Astrocyte (in vitro differentiated cells and primary cell): ENCODE measurements at regions not wholly inside any gene's neighbourhood (a gene's known extent, or its start where the extent isn't known, plus 50 kb on each side); places are given as distances from the start of the nearest gene placed in this dataset.

Source experiments
- EZH2 ChIP-seq: IDR thresholded peaks from 2 replicates; pipeline ENCODE4 v1.6.1; 2012; ENCODE audit warnings: mild to moderate bottlenecking, low read length, inconsistent platforms; ENCODE audit not compliant: insufficient read depth
- TF ChIP-seq, protein P1 (sequence below): IDR thresholded peaks from 2 replicates; pipeline ENCODE4 v1.5.1; 2011; ENCODE audit warnings: low read depth, mild to moderate bottlenecking, inconsistent platforms, low read length, moderate library complexity; ENCODE audit not compliant: insufficient read depth

DNA sequence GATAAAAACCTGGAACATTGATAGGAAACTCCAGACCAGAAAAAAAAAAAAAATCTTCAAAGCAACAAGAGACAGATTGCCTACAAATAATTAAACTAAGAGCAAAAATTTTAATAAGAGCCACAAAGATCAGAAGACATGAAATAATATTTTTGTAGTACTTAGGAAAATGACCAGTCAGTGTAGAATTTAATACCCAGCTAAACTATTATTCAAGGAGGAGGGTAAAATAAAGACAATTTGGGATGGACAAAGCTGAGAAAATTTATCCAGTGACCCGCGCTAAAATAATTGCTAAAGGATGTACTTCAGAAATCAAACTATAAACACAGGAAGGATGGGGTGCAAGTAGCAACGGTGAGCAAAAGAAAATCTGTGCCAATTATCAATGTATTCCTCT, 133.2 kb downstream of the AQP9 start:
- TF ChIP-seq EZH2, result no peak
- TF ChIP-seq, protein P1, sequence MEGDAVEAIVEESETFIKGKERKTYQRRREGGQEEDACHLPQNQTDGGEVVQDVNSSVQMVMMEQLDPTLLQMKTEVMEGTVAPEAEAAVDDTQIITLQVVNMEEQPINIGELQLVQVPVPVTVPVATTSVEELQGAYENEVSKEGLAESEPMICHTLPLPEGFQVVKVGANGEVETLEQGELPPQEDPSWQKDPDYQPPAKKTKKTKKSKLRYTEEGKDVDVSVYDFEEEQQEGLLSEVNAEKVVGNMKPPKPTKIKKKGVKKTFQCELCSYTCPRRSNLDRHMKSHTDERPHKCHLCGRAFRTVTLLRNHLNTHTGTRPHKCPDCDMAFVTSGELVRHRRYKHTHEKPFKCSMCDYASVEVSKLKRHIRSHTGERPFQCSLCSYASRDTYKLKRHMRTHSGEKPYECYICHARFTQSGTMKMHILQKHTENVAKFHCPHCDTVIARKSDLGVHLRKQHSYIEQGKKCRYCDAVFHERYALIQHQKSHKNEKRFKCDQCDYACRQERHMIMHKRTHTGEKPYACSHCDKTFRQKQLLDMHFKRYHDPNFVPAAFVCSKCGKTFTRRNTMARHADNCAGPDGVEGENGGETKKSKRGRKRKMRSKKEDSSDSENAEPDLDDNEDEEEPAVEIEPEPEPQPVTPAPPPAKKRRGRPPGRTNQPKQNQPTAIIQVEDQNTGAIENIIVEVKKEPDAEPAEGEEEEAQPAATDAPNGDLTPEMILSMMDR, result no peak
